HG03575 (cell line): ENCODE measurements at regions not wholly inside any gene's neighbourhood (a gene's known extent, or its start where the extent isn't known, plus 50 kb on each side); places are given as distances from the start of the nearest gene placed in this dataset.

Experiments used
- ATAC-seq: cut with Tn5 transposase; IDR thresholded peaks from one replicate; pipeline ENCODE4 v1.9.1; 2021; ENCODE audit not compliant: unreplicated experiment, insufficient number of reproducible peaks, low FRiP score; ENCODE audit errors: extremely low read depth

DNA sequence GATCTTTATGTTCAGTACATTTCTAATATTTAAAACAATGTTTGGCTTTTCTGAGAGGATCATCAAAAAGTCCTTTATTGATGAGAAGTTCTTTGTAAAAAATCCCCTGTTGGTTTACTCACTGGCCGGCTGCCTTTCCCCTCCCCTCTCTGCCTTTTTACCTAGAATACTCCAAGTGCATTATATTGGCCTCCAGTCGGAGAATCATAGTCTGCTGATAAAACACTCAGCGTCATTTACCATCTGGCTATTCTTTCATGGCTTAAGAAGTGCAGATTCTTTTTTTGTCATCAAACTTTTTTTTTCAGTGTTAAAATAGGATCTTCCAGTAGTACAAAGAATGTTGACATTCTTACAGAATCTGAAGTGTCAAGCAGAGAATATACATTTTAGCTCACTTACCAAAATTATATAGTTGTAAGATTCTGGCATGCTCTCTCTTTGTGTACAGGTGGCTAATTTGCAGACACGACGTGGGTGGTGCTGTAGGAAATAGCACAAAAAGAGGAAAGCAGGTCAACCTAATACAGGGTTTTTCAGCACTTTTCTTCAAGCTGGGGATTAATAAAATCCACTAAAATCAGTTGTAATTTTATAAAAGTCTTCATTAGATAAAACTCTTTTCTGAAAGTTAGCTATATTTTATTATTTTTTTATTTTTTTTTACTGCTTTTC, 731.8 kb downstream of the KCTD8 start:
- ATAC-seq, result no peak

DNA sequence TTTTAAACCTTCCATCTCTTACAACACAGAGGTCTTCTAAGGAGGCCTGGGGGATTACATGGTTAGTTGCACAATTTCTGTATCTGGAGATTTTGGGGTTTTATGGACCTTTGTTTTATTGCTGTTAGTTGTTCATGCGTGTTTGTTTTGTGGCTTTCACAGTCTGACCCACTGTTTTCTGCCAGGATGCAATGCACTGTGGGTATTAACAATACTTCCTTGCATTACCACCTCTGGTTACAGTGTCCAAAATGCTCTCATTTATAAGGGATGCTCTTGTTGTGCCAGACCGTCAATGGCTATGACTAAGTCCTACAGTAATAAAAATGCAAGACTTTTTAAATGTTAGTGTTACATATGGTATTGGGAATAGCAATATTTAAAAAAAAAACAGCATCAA, 730.2 kb downstream of the KCTD8 start:
- no peak for ATAC-seq

DNA sequence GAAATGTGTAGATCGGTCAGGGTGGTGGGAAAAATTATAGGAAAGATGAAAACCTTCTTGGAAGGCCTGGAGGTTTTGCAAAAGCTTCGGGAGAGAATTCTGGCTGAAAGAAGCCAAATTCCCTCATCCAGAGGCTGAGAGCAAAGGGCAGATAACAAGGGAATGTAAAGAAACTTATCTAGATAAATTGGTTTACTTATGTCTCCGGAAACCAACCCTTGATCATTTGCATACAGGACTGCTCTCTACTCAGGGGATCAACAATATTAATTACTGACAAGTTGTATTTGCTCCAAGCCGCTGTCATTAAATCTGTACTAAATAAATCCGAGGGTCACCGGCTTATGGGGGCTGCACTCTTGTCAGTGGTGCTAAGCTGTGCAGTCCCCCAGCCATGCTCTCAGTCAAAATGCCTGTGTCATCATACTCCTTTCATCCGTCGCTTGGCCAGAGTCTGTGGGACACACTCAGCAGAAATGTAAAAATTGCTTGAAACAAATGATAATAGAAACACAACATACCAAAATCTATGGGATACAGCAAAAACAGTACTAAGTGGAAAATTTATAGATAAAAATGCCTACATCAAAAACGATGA, 715.7 kb downstream of the KCTD8 start:
- ATAC-seq, result no peak

DNA sequence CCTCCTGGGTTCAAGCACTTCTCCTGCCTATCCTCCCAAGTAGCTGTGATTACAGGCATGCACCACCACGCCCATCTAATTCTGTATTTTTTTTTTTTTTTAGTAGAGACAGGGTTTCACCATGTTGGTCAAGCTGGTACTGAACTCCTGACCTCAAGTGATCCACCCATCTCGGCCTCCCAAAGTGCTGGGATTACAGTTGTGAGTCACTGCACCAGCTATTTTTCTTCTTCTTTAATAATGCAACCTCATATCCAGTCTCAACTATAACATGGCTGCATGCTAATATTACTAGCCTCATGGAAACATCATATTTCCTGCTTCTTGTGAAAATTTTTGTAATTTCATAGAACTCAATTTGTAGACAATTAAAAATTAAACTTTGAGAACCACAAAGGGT, 706.5 kb downstream of the KCTD8 start:
- no peak for ATAC-seq

DNA sequence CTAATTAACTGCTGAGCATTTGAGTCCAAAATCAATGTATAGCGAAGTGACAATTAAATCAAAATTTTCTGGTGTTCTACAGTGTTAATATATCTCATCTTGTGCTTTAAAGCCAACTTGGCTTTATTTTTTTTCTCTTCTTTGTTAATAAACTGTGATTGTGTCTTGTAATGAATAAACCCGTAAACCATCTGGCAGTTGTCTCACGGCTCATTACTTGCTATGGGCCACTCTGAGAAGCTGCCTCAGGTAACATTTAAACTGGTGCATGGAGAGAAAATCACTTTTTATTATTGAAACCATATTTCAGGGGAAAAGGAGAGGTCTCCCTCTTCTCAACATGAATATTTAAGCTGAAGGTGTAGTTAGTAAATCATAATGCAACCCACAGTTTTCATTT, 694.0 kb downstream of the KCTD8 start:
- ATAC-seq, result no peak

DNA sequence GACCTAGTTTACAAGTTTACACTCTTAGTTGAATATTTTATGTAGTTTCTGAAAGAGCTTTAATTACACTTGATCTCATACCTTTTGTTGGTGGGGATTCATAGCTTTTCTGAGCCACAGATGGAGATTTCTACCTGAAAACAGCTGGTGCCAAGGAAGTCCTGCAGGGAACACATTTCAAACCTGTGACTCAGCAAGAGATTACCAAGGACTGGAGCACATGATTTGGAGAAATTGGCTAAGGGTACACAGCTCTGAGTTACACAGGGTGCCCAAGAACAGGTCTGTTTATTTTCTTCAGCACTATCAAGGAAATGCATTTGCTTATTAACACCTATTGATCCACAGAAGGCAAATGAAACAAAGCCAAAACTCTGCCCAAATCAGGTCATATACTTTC, 691.5 kb downstream of the KCTD8 start:
- ATAC-seq, result no peak

DNA sequence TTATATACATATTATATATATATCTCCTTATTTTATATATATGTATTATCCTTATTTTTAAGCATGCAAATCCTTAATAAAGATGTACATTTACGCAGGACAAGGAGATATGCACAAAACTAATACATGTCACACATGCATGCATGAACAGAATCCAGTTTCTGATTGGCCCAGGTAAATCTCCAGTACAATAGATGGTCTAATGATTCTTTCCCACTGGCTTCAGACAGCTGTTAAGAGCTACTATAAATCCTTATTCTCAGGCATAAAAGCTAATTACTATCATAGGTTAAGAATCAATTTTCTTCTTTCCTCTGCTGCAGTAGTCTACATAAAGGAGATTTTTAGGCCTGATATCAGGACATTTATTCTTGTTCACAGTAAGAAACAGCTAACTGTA, 689.8 kb downstream of the KCTD8 start:
- ATAC-seq, result no peak

DNA sequence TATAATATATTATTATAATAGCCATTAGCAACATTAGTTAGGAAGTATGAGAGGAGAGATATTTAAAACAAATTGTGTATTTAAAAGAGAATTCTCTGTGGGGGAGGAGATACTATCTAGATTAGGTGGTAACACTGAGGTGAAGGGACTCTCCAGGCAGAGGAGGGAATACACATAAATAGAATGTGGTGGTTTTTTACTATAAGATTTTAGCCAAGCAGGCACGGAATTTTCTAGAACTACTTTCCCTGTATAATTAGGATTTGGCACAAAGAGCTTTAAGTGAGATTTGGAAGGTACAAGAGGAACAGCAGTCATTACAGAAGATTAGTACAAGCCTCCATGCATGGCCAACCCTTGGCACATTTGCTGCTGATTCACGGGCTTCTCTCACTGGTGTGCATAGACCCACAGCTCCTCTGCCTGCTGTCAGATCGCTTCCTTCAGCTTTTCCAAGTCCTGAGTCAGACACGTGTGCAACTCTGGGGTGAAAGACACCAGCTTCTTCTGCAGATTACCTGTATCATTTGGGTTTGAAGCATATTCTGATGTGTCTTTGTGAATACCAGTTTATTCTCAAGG, 685.5 kb downstream of the KCTD8 start:
- ATAC-seq, result peak; percentile 34

DNA sequence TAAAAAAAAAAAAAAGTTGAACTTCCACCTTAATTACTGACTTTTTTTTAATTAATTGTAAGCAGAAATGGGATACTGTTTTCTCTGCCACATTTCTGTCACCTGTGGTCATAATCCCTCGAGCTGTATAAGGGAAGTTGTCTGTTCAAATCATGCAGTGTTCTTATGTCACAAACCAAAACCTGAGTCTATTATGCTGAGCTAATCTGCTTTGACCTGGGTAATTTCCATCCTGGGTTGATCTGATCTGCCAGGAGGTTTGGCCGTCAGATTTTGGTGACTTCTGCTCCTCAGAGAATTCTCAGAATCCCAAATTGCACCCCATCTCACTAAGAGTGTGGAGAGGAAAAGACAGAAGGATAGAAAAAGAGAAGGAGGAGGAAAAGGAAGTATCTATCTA, 683.1 kb downstream of the KCTD8 start:
- ATAC-seq, result no peak

DNA sequence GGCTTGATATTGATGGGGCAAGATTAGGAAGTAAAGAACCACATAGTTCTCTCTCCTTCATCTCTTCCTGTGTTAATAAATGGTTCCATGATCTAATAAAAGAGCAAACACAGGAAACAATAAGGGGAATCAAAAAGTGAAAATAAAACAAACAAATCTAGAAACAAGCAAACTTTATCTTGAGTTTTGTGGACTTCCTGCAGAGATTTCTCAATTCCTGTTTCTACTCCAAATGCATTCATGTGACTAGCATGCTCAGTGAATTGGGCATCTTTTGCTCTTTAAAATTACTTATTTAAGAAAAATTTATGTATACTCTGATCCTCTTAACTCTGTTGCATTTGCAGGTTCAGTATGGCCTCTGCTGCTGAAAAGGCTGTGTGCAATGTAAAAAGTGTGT, 682.0 kb downstream of the KCTD8 start:
- ATAC-seq, result no peak

DNA sequence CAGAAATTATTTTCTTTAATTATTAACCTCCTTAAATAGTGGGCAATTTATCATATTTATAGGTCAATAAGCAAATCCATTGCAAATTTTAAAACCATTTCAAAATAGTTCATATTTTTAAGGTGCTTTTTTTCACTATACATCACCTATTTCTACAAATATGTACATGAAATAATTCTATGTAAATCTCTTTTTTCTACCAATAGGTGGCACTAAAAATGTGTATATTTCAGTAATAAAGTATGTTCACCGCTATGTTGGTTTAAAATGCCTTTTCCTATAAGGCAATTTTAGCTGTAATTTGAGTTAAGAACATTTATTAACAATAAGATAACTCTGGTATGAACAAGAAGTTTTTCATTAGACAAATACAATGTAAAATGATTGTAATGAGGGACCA, 672.2 kb downstream of the KCTD8 start:
- ATAC-seq, result no peak

DNA sequence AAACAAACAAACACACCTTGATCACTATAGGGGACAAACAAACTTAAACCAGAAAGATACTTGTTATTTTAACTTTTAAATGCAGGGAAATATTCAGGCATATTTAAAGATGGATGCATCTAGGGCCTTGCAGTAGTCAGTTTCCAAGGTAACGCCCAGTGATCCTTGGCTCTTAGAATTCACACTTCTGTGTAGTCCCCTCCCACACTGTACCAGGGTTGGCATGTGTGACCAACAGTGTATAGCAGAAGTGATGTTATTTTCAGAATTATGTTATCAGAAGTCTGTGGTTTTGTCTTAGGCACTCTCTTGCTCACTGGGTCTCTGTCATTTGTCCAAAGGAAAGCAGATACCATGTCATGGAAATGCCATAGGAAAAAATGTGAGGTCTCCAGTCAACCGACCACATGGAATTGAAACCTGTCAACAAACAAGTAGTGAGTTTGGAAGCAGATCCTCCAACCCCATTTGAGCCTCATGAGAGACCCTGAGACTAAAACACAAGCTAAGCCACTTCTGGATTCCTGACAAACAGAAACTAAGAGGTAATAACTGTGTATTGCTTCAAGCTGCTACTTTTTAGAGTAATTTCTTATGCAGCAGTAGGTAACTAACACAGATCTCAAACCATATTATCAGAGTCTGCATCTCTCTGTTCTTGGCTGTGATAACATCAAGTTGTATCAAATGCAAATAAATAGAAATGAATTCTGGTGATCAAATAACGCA, 670.3 kb downstream of the KCTD8 start:
- ATAC-seq, result no peak

DNA sequence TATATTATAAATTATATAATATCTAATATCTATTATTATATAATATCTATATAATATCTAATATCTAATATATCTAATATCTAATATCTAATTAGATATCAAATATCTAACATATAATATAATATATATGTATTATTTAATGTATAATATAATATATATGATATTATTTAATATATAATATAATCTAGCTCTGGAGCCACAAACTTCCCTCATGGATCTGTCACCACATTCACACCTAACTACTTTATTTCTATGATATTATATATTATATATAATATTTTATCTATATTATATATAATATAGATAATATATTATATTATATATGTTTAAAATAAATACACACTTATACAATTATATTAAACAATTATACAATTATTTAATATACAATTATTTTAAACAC, 667.5 kb downstream of the KCTD8 start:
- no peak for ATAC-seq

DNA sequence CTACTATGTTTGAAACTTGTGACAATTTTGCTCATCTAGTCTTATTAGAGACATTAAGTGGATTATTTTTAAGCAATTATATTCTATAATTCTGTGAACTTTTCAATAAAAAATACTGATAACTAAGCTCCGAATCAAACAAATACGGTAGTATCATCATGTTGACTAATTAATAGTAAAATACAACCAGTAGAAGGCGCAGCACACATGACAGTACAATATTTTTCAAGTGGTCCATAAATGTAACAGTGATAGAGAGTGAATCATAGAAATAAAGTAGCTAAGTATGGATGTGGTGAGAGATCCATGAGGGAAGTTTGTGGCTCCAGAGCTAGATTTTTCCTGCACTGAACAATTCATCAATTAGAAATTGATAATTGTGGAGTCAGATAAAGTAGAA, 666.2 kb downstream of the KCTD8 start:
- no peak for ATAC-seq

DNA sequence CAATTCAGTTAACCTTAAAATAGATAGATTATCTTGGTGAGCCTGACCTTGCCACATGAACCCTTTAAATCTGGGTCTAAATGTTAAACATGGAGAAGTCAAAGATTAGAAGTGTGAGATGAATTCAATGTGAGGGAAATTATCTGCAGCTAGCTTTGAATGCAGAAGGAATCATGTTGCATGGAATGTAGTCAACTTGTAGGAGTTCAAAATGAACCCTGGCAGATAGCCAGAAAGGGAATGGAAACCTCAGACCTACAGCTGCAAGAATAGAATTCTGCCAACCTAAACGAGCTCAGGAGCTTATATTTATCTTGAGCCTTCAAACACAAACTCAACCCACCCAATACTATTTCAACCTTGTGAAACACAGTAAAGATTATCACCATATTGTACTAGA, 632.5 kb downstream of the KCTD8 start:
- ATAC-seq, result no peak

DNA sequence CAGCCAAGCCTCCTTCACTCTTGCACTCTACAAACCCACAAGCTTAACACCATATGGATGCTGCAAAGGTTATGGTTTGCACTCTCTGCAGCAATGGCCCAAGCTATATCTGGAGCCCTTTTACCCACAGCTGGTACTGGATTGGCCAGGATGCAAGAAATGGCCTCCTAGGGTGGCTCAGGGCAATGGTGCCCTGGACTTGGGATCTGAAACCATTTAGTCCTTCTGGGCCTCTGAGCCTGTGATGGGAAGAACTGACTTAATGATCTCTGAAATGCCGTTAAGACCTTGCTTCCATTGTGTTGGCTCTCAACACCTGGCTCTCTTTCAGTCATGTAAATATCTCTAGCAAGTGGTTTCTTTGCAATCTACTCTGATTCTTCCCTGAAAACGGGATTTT, 626.0 kb downstream of the KCTD8 start:
- ATAC-seq, result no peak

DNA sequence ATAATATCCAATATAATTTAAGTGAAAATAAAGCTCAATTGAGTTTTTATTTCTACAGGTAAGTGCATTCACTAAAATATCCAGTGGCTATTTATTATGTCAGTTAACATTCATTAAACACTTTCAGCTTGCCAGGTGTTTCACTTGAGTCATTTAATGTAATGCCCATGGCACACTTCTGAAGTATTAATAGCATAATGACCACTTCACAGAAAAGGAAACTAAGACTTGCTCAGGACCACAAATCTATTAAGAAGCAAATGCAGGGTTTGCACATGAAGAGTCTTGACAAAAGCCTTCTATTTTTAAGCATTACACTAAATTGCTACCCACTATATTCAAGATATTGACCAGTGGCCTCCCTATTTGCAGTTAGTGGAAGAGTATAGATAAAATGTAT, 612.7 kb downstream of the KCTD8 start:
- ATAC-seq, result no peak

DNA sequence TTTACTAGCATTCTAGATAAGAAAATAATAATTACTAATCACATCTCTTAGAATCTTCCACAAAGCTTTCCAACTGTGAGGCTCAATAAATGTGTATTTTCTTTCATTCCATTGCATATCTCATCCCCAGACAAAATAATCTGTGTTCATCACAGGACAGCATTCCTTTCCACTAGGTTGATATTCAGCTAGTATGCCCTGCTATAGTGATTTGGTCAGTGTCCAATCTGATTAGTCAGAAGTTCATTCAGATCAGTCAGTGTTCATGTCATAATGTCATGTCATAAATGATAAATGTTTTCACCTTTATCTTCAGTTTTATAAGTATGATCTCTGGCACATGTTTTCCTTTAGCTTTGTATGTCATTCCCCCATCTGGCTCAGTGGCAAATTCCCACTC, 611.4 kb downstream of the KCTD8 start:
- ATAC-seq, result no peak

DNA sequence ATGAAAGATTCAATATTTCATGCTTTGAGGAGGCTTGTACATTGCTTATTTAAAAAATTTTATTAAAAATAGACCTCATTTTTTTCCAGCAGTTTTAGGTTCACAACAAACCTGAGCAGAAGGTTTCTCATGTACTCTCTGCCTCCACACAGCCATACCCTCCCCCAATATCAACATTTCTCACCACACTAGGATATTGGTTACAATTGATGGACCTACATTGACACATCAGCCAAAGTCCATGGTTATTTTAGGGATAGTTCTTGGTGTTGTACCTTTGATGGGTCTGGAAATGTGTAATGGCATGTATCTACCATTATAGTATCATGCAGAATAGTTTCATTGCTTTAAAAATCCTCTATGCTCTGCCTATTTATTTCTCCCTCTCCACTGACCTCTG, 611.0 kb downstream of the KCTD8 start:
- no peak for ATAC-seq

DNA sequence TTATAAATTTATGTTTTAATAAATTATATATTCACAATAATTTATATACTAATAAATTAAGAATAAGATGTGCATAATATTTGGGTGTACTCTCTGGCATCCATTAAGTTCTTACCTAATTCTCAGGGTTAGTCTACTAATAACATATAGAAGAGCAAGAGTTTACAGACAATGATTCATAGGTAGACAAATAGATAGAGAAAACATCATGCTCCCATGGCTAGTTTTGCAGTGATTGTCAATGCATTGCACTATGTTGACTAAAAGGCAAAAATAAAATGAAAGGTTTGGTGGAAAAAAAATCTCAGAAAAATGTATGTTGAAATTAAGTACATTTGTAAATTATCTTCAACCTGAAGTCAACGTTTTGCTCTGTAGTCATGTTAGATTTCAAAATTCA, 606.0 kb downstream of the KCTD8 start:
- no peak for ATAC-seq
